ENCODE measurements at regions not wholly inside any gene's neighbourhood (a gene's known extent, or its start where the extent isn't known, plus 50 kb on each side); places are given as distances from the start of the nearest gene placed in this dataset.
"Not testable (repeated sequence)": the region's sequence is repeated elsewhere in the genome, so short reads cannot be mapped to it uniquely, and the experiment has no call there.

- no peak for DNase-seq
These were observed 451.6 kb downstream of the SOX11 start for GRCh38 chr2:6143812-6144211.

GRCh38 chr2:6147215-6147614 lies 455.0 kb downstream of the SOX11 start:
- DNase-seq: not testable (repeated sequence)

- no peak for DNase-seq
These were observed 456.7 kb downstream of the SOX11 start for GRCh38 chr2:6148882-6149281.

GRCh38 chr2:6159606-6160005 lies 467.4 kb downstream of the SOX11 start:
- DNase-seq: no peak

- no peak for DNase-seq
These were observed 471.7 kb downstream of the SOX11 start for GRCh38 chr2:6163932-6164331.

GRCh38 chr2:6164986-6165747 lies 473.0 kb downstream of the SOX11 start:
- DNase-seq: no peak

- DNase-seq: no peak
These were observed 475.5 kb downstream of the SOX11 start for GRCh38 chr2:6167592-6168138.

- DNase-seq: no peak
These were observed 476.3 kb downstream of the SOX11 start for GRCh38 chr2:6168485-6168884.

GRCh38 chr2:6171294-6171693 lies 479.1 kb downstream of the SOX11 start:
- no peak for DNase-seq

GRCh38 chr2:6177811-6178210 lies 485.6 kb downstream of the SOX11 start:
- DNase-seq: no peak

- no peak for DNase-seq
These were observed 489.3 kb downstream of the SOX11 start for GRCh38 chr2:6181525-6181924.

- DNase-seq: no peak
These were observed 489.7 kb downstream of the SOX11 start for GRCh38 chr2:6181926-6182325.

GRCh38 chr2:6183226-6183625 lies 491.0 kb downstream of the SOX11 start:
- DNase-seq: no peak

- DNase-seq: no peak
These were observed 492.5 kb downstream of the SOX11 start for GRCh38 chr2:6184532-6185292.

GRCh38 chr2:6186332-6187151 lies 494.4 kb downstream of the SOX11 start:
- no peak for DNase-seq

- no peak for DNase-seq
These were observed 504.3 kb downstream of the SOX11 start for GRCh38 chr2:6196449-6196848.

- DNase-seq: not testable (repeated sequence)
These were observed 506.3 kb downstream of the SOX11 start for GRCh38 chr2:6198370-6198919.

GRCh38 chr2:6202756-6203155 lies 510.6 kb downstream of the SOX11 start:
- DNase-seq: no peak

- no peak for DNase-seq
These were observed 511.2 kb downstream of the SOX11 start for GRCh38 chr2:6203291-6203959.

- DNase-seq: no peak
These were observed 514.7 kb downstream of the SOX11 start for GRCh38 chr2:6206882-6207281.

GRCh38 chr2:6211236-6211635 lies 519.1 kb downstream of the SOX11 start:
- no peak for DNase-seq

GRCh38 chr2:6212491-6212890 lies 520.3 kb downstream of the SOX11 start:
- DNase-seq: no peak
